Tibial nerve (tissue), 4 donors: ENCODE measurements at regions not wholly inside any gene's neighbourhood (a gene's known extent, or its start where the extent isn't known, plus 50 kb on each side); places are given as distances from the start of the nearest gene placed in this dataset.

Experiments
- EP300 ChIP-seq, 2 donors: sonication (generic); formaldehyde crosslinking; IDR thresholded peaks; one replicate each; pipeline ENCODE4 v1.6.1; 2017; ENCODE audit warnings: antibody characterized with exemption in 2 of 2, mild to moderate bottlenecking in 1 of 2
- POLR2A ChIP-seq, 2 donors: fragments of 450-650 bp; IDR thresholded peaks; one replicate each; pipeline ENCODE4 v1.6.1; 2017; ENCODE audit warnings: antibody characterized with exemption in 2 of 2, mild to moderate bottlenecking in 2 of 2, moderate library complexity in 2 of 2
- TF ChIP-seq, protein P1 (sequence below), 5 experiments: fragments of 200-600 bp in 3 of 5; fragments of 450-650 bp in 2 of 5; sonication (generic) in 3 of 5; IDR thresholded peaks; one replicate each; pipeline ENCODE4 v1.5.1; 2016 to 2019; ENCODE audit warnings: antibody characterized with exemption in 5 of 5, mild to moderate bottlenecking in 3 of 5, moderate library complexity in 2 of 5

GRCh38 chr1:81666586-81666985 is 134.1 kb upstream of the ADGRL2 start:
- TF ChIP-seq POLR2A (IDR thresholded peaks at IDR 0.05) (no peak), EP300 (IDR thresholded peaks at IDR 0.05) (no peak)
- TF ChIP-seq, protein P1, sequence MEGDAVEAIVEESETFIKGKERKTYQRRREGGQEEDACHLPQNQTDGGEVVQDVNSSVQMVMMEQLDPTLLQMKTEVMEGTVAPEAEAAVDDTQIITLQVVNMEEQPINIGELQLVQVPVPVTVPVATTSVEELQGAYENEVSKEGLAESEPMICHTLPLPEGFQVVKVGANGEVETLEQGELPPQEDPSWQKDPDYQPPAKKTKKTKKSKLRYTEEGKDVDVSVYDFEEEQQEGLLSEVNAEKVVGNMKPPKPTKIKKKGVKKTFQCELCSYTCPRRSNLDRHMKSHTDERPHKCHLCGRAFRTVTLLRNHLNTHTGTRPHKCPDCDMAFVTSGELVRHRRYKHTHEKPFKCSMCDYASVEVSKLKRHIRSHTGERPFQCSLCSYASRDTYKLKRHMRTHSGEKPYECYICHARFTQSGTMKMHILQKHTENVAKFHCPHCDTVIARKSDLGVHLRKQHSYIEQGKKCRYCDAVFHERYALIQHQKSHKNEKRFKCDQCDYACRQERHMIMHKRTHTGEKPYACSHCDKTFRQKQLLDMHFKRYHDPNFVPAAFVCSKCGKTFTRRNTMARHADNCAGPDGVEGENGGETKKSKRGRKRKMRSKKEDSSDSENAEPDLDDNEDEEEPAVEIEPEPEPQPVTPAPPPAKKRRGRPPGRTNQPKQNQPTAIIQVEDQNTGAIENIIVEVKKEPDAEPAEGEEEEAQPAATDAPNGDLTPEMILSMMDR (IDR thresholded peaks at IDR 0.05) = no peak
